ENCODE measurements at regions not wholly inside any gene's neighbourhood (a gene's known extent, or its start where the extent isn't known, plus 50 kb on each side); places are given as distances from the start of the nearest gene placed in this dataset.

GRCh38 chr4:23500894-23501449 lies 388.9 kb downstream of the PPARGC1A start:
- TF ChIP-seq, protein P1, sequence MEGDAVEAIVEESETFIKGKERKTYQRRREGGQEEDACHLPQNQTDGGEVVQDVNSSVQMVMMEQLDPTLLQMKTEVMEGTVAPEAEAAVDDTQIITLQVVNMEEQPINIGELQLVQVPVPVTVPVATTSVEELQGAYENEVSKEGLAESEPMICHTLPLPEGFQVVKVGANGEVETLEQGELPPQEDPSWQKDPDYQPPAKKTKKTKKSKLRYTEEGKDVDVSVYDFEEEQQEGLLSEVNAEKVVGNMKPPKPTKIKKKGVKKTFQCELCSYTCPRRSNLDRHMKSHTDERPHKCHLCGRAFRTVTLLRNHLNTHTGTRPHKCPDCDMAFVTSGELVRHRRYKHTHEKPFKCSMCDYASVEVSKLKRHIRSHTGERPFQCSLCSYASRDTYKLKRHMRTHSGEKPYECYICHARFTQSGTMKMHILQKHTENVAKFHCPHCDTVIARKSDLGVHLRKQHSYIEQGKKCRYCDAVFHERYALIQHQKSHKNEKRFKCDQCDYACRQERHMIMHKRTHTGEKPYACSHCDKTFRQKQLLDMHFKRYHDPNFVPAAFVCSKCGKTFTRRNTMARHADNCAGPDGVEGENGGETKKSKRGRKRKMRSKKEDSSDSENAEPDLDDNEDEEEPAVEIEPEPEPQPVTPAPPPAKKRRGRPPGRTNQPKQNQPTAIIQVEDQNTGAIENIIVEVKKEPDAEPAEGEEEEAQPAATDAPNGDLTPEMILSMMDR (IDR thresholded peaks at IDR 0.05) = no peak
- TF ChIP-seq POLR2AphosphoS5 (IDR thresholded peaks at IDR 0.05) (no peak), POLR2A (IDR thresholded peaks at IDR 0.05) (no peak), EP300 (IDR thresholded peaks at IDR 0.05) (no peak)
